SJCRH30 (cell line): ENCODE measurements at regions not wholly inside any gene's neighbourhood (a gene's known extent, or its start where the extent isn't known, plus 50 kb on each side); places are given as distances from the start of the nearest gene placed in this dataset.

ENCODE experiments used
- DNase-seq, 2 experiments: peaks; one replicate each; pipeline ENCODE4 v3.0.0-alpha.2; 2015 to 2020
- H3K27ac ChIP-seq: fragments of 250-450 bp; sonication (Bioruptor Pico); 2 replicates; pipeline ENCODE4 v1.5.1; 2020; ENCODE audit warnings: mild to moderate bottlenecking, moderate library complexity
- H3K27me3 ChIP-seq: fragments of 250-450 bp; sonication (Bioruptor Pico); 2 replicates; pipeline ENCODE4 v1.5.1; 2020; ENCODE audit warnings: mild to moderate bottlenecking, moderate library complexity
- H3K36me3 ChIP-seq: fragments of 250-450 bp; sonication (Bioruptor Pico); 2 replicates; pipeline ENCODE4 v1.5.1; 2020; ENCODE audit warnings: mild to moderate bottlenecking, moderate library complexity
- H3K4me1 ChIP-seq: fragments of 250-450 bp; sonication (Bioruptor Pico); 2 replicates; pipeline ENCODE4 v1.5.1; 2020; ENCODE audit warnings: mild to moderate bottlenecking, moderate library complexity
- H3K4me3 ChIP-seq: fragments of 250-450 bp; sonication (Bioruptor Pico); 2 replicates; pipeline ENCODE4 v1.5.1; 2020; ENCODE audit warnings: mild to moderate bottlenecking, moderate library complexity
- H3K9me3 ChIP-seq: fragments of 250-450 bp; sonication (Bioruptor Pico); replicated peaks from 2 replicates; pipeline ENCODE4 v1.5.1; 2020; ENCODE audit warnings: mild to moderate bottlenecking, moderate library complexity

- Histone ChIP-seq H3K36me3 (no peaks in the 10 kb centered on the region), H3K9me3 (peaks cover 4% of the 10 kb centered on the region; the same call in 1 of the 2 replicates), H3K27ac (no peak overlapping the region), H3K27me3 (no peaks in the 10 kb centered on the region), H3K4me3 (no peak overlapping the region), H3K4me1 (peaks cover 4% of the 10 kb centered on the region; the same call in 1 of the 2 replicates)
- DNase-seq: peak; percentile 42 to 57
These were observed 209.9 kb upstream of the RGMA start for GRCh38 chr15:93298901-93299300.

GRCh38 chr15:93296759-93297500, 207.9 kb upstream of the RGMA start:
- no peak overlapping the region for H3K27ac ChIP-seq
- H3K36me3 ChIP-seq: no peaks in the 10 kb centered on the region
- no peak overlapping the region for H3K4me3 ChIP-seq
- DNase-seq: no peak
- H3K27me3 ChIP-seq: no peaks in the 10 kb centered on the region
- H3K9me3 ChIP-seq: peaks cover 4% of the 10 kb centered on the region; the same call in 1 of the 2 replicates
- H3K4me1 ChIP-seq: peaks cover 4% of the 10 kb centered on the region; the same call in 1 of the 2 replicates

GRCh38 chr15:93294896-93295295, 205.9 kb upstream of the RGMA start:
- DNase-seq: no peak
- peaks cover 14% of the 10 kb centered on the region for H3K4me1 ChIP-seq
- no peak overlapping the region for H3K4me3 ChIP-seq
- H3K27ac ChIP-seq: no peak overlapping the region
- H3K9me3 ChIP-seq: peaks cover 4% of the 10 kb centered on the region; the same call in 1 of the 2 replicates
- no peaks in the 10 kb centered on the region for H3K27me3 ChIP-seq
- no peaks in the 10 kb centered on the region for H3K36me3 ChIP-seq

GRCh38 chr15:93294066-93294465, 205.1 kb upstream of the RGMA start:
- Histone ChIP-seq H3K27ac (no peak overlapping the region), H3K4me1 (peaks cover 13% of the 10 kb centered on the region), H3K36me3 (no peaks in the 10 kb centered on the region), H3K9me3 (peaks cover 4% of the 10 kb centered on the region; the same call in 1 of the 2 replicates), H3K27me3 (no peaks in the 10 kb centered on the region), H3K4me3 (no peak overlapping the region)
- DNase-seq: no peak

GRCh38 chr15:93291380-93291779, 202.4 kb upstream of the RGMA start:
- no peaks in the 10 kb centered on the region for H3K27me3 ChIP-seq
- peaks cover 10% of the 10 kb centered on the region; the same call in 1 of the 2 replicates for H3K4me1 ChIP-seq
- H3K4me3 ChIP-seq: no peak overlapping the region
- DNase-seq: no peak
- H3K27ac ChIP-seq: no peak overlapping the region
- no peaks in the 10 kb centered on the region for H3K36me3 ChIP-seq
- peaks cover 4% of the 10 kb centered on the region; the same call in 1 of the 2 replicates for H3K9me3 ChIP-seq

GRCh38 chr15:93290618-93290946, 201.6 kb upstream of the RGMA start:
- Histone ChIP-seq H3K27me3 (no peaks in the 10 kb centered on the region), H3K36me3 (no peaks in the 10 kb centered on the region), H3K4me3 (no peak overlapping the region), H3K27ac (no peak overlapping the region), H3K9me3 (peaks cover 4% of the 10 kb centered on the region; the same call in 1 of the 2 replicates), H3K4me1 (peaks cover 10% of the 10 kb centered on the region; the same call in 1 of the 2 replicates)
- no peak for DNase-seq

- DNase-seq: peak; percentile 31 to 59
These were observed 201.1 kb upstream of the RGMA start for GRCh38 chr15:93289941-93290617.

GRCh38 chr15:93288728-93289294, 199.8 kb upstream of the RGMA start:
- H3K4me1 ChIP-seq: peaks cover 10% of the 10 kb centered on the region; the same call in 1 of the 2 replicates
- H3K9me3 ChIP-seq: no peaks in the 10 kb centered on the region; the same call in 1 of the 2 replicates
- H3K27me3 ChIP-seq: no peaks in the 10 kb centered on the region
- DNase-seq: no peak
- no peaks in the 10 kb centered on the region for H3K36me3 ChIP-seq
- H3K27ac ChIP-seq: no peak overlapping the region
- H3K4me3 ChIP-seq: no peak overlapping the region

More at GRCh38 chr15:93289941-93290617, 201.1 kb upstream of the RGMA start:
- no peaks in the 10 kb centered on the region for H3K27me3 ChIP-seq
- H3K4me3 ChIP-seq: no peak overlapping the region
- H3K4me1 ChIP-seq: peaks cover 10% of the 10 kb centered on the region; the same call in 1 of the 2 replicates
- H3K9me3 ChIP-seq: peaks cover 3% of the 10 kb centered on the region; the same call in 1 of the 2 replicates
- no peaks in the 10 kb centered on the region for H3K36me3 ChIP-seq
- H3K27ac ChIP-seq: no peak overlapping the region

GRCh38 chr15:93286446-93286845, 197.4 kb upstream of the RGMA start:
- DNase-seq: no peak
- H3K9me3 ChIP-seq: no peaks in the 10 kb centered on the region
- H3K27ac ChIP-seq: no peak overlapping the region
- H3K4me3 ChIP-seq: no peak overlapping the region
- no peaks in the 10 kb centered on the region for H3K36me3 ChIP-seq
- no peaks in the 10 kb centered on the region for H3K27me3 ChIP-seq
- H3K4me1 ChIP-seq: peaks cover 10% of the 10 kb centered on the region; the same call in 1 of the 2 replicates

GRCh38 chr15:93283854-93284253, 194.8 kb upstream of the RGMA start:
- peaks cover 12% of the 10 kb centered on the region for H3K4me1 ChIP-seq
- H3K9me3 ChIP-seq: no peaks in the 10 kb centered on the region
- H3K4me3 ChIP-seq: no peak overlapping the region
- no peak overlapping the region for H3K27ac ChIP-seq
- no peak for DNase-seq
- H3K27me3 ChIP-seq: no peaks in the 10 kb centered on the region
- H3K36me3 ChIP-seq: no peaks in the 10 kb centered on the region

- no peak for DNase-seq
- no peak overlapping the region for H3K27ac ChIP-seq
- H3K4me1 ChIP-seq: peaks cover 12% of the 10 kb centered on the region
- no peaks in the 10 kb centered on the region for H3K27me3 ChIP-seq
- no peak overlapping the region for H3K4me3 ChIP-seq
- H3K9me3 ChIP-seq: no peaks in the 10 kb centered on the region
- no peaks in the 10 kb centered on the region for H3K36me3 ChIP-seq
These were observed 193.8 kb upstream of the RGMA start for GRCh38 chr15:93282808-93283207.

GRCh38 chr15:93278783-93279182, 189.8 kb upstream of the RGMA start:
- no peak for DNase-seq
- Histone ChIP-seq H3K27me3 (no peaks in the 10 kb centered on the region), H3K4me1 (peaks cover 15% of the 10 kb centered on the region), H3K27ac (no peak overlapping the region), H3K9me3 (no peaks in the 10 kb centered on the region), H3K4me3 (no peak overlapping the region), H3K36me3 (no peaks in the 10 kb centered on the region)

GRCh38 chr15:93278006-93278405, 189.0 kb upstream of the RGMA start:
- no peaks in the 10 kb centered on the region for H3K9me3 ChIP-seq
- H3K27ac ChIP-seq: no peak overlapping the region
- DNase-seq: no peak
- no peaks in the 10 kb centered on the region for H3K36me3 ChIP-seq
- H3K4me3 ChIP-seq: no peak overlapping the region
- peaks cover 17% of the 10 kb centered on the region for H3K4me1 ChIP-seq
- no peaks in the 10 kb centered on the region for H3K27me3 ChIP-seq

GRCh38 chr15:93274257-93274656, 185.2 kb upstream of the RGMA start:
- DNase-seq: peak; percentile 83 to 94
- peak overlapping the region; percentile 26 for H3K27ac ChIP-seq
- H3K4me3 ChIP-seq: no peak overlapping the region
- H3K27me3 ChIP-seq: no peaks in the 10 kb centered on the region
- peaks cover 5% of the 10 kb centered on the region for H3K4me1 ChIP-seq
- H3K9me3 ChIP-seq: no peaks in the 10 kb centered on the region
- H3K36me3 ChIP-seq: no peaks in the 10 kb centered on the region

GRCh38 chr15:93271871-93272270, 182.9 kb upstream of the RGMA start:
- Histone ChIP-seq H3K4me1 (peaks cover 6% of the 10 kb centered on the region), H3K9me3 (no peaks in the 10 kb centered on the region), H3K4me3 (no peak overlapping the region), H3K27me3 (no peaks in the 10 kb centered on the region), H3K36me3 (no peaks in the 10 kb centered on the region), H3K27ac (no peak overlapping the region)
- no peak for DNase-seq
